Posterior vena cava (tissue), 2 donors: ENCODE measurements at regions not wholly inside any gene's neighbourhood (a gene's known extent, or its start where the extent isn't known, plus 50 kb on each side); places are given as distances from the start of the nearest gene placed in this dataset.

Experiments
- DNase-seq: peaks from one replicate; pipeline ENCODE4 v3.0.0-alpha.2; 2020; ENCODE audit warnings: low spot score
- intact Hi-C, 2 donors: fragments of 100-400 bp; cut with DNase I; formaldehyde crosslinking; loops; one replicate each; pipeline versions ENCODE4 v1.14.1 to v1.14.2; 2022 to 2023
- donor health status: DM: yes; HTN: yes; CAD: no.
- donor health status: DM: yes; HTN: yes; CAD: no.

DNA sequence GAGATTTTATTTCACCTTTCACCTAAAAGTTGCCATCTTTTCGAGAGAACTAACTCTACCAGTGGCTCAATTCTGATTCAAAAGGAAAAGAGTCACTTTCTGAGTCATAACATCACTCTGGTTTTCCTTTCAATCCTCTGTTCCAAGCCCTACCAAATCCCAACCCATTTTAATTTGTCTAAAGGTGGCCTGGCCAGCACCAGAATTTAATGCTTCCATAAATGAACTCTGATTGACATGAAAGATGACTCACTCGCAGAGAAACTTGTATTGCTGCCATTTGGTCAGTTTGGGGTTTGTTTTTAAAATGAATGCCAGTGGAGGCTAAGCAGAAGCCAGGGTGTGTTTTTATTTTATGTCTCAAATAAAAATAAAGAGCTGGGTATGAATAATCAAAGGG, 117.4 kb upstream of the SOX5 start:
- no peak for DNase-seq
- intact Hi-C loops, result no loop called here

DNA sequence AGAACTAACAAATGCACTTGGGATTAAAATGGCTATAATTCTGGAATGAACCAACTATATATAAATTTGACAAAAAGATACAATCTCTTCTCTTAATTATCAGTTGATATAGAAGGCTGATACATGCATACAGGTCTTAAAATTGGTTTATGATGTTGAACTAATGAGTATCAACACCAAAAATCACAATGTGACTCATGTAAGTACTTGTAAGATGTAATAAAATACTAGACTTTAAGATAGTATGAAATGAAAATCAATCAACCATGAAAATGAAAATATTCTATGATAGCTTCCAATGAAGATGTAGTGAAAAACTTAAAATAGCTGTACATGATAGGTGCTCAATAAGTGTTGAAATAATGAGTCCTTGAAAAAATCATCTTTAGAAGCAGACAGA, 116.6 kb upstream of the SOX5 start:
- no peak for DNase-seq
- intact Hi-C loops, result no loop called here

DNA sequence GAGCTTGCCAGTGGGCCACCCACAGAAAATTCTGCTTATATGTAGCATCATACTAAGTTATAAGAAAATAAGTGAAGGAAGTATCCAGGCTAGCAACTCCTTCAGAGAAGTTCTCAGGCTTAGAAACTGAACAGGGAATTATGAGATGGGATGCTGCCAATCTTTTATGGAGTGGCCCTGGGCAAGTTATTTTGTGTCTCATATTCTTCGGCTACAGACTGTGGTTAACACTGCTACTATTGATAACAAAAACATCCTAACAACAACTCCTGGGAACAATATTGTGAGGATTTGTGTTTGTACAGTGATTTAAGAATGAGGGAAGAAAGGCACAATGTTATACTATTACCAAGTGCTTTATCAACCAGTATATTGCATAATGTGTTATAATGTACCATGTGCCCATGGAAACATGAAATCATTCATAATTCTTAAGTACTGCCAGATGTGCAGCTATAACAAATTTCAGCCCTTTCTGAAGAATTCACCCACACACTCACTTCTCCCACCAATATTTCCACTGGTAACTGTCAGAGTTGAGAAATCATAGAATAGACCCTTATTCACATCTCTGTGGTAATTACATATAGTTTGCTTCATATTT, 113.3 kb upstream of the SOX5 start:
- intact Hi-C loops, result no loop called here
- no peak for DNase-seq

DNA sequence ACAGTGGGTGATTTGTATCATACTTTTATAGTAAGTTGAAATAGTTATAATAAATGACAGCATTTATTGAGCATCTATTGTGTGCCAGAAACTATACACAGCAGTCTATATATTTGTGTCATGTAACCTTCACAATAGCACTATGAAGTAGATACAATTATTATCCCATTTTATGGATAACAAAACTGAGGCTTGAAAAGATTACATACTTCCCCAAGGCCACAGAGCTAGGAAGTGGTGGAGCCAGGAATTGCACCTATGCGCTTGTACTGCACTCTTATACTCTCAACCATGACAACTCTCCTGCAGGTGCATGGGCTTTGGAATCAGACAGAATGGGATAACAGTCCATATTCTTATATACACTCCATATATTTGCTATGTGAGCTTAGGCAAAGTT, 110.6 kb upstream of the SOX5 start:
- intact Hi-C loops, result no loop called here
- no peak for DNase-seq

DNA sequence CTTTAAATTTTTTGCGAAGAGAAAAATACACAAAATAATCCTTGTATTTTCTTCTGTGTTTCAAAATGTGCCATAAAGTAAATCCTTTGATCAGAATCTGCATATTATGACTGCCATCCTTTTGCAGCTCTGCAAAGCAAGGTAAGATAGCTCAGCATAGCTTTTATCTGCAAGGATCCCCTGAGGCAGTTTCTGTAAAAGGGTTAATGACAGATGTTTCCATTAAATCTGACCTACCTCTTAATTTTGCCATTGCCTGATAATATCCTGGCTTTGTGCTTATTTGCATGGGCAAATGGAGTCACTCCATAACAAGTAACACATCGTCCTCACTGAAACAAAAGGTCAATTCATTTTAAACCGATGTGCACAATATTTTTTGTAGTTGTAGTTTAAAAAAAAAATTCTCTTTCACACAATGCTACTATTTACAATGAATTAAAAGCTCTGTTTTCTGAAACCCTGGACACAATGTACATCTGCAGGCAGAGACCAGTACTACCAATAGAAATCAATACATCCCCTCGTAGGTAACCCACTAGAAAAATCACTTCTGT, 108.5 kb upstream of the SOX5 start:
- no peak for DNase-seq
- intact Hi-C loops, result no loop called here

DNA sequence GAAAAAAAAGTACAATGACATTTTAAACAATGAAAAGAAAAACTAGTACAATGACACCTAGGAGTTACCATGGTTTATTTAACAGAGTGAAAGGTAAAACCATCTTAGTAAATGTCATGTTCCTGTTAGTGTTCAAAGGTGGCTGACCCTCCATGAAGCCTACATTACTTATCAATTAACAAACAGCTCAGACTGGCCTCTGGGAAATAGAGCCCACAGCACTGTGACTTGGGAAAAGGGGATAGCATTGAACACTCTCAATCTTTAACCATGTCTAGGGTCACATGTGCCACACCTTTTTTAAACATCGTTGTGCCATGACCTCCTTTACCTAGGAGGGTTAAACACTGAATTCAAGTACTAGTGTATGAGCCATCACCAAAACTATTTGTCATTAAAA, 106.3 kb upstream of the SOX5 start:
- intact Hi-C loops, result no loop called here
- DNase-seq, result no peak

DNA sequence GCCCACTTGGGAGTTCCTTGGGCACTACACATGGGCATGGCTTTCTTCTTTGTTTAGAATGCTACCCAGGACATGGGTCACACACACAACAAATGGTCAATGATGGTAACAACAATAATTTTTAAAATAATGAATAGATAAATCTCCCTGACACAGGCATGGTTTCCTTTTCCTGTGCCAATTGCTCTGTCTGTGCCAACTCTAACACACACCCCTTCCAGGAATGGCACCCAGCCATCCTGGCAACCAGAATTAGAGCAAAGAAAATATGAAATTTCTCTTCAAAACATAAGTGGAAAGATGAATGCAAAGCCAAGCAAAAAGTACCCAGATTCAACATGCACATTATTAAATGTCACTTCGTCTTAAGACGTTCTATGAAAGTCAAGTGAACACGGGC, 104.9 kb upstream of the SOX5 start:
- intact Hi-C loops, result no loop called here
- no peak for DNase-seq

DNA sequence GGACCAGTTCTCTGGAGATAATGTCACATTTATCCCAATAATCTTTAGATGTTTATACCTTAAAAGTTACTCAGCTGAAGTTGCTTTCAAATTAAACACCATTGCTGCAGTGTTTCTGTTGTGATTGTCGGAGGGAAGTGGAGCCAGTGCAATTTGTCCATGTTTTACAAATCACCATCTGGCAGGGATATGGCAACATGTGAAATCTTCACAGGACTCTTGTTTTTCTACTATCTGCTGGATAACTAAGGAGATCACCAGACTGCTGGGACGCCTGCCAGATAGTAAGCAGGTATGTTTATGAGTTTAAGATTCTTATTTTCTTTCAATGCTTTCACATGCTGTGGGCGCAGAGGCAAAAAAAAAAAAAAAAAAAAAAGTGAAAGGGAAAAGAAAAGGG, 100.3 kb upstream of the SOX5 start:
- DNase-seq, result no peak
- intact Hi-C loops, result no loop called here

DNA sequence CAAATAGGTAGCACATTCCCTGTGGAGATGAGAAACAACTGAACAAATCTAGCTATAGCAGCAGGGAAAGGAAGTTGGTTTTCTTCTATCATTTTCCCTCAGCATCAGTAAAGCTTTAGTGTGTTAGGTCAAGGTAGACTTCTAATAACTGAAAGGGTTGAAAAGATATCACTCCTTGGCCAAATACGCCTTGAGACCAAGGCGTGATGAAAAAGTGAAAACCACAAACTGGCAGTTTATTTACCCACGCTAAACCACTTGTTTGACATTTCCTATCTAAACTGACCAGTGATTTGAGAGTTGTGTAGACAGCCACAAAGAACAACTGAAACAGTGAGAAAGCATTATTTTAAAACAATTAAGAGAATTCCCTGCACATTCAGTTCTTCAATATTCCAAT, 99.6 kb upstream of the SOX5 start:
- intact Hi-C loops, result no loop called here
- no peak for DNase-seq

DNA sequence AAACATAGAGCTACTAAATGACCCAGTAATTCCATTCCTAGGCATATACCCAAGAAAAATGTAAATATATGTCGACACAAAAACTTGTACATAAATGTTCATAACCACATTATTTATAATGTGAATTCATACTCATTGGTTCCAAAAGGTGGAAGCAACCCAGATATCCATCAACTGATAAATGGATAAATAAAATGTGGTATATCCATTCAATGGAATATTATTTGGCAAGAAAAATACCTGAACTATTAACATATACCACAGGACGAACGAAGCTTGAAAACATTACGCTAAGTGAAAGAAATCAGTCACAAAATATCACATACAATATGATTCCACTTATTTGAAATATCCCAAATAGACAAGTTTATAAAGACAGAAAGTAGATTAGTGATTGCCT, 99.0 kb upstream of the SOX5 start:
- no peak for DNase-seq
- intact Hi-C loops, result no loop called here

DNA sequence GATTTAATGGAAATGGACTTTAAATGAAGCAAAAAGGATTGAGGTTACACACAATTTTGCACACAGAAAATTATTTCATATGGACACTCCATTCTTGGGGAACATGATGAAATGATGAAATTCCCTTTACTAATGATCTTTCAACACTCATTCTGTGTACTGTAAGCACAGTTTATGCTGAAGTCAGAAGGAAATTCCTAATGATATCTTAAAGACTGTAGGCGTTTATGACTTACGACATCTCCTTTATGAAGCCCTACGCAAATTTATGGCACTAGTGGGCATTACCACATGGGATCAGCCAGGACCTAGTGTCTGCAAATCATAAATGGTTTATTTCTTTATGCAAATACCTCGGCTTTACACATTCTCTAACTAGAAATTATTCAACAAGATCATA, 97.9 kb upstream of the SOX5 start:
- intact Hi-C loops, result no loop called here
- no peak for DNase-seq

DNA sequence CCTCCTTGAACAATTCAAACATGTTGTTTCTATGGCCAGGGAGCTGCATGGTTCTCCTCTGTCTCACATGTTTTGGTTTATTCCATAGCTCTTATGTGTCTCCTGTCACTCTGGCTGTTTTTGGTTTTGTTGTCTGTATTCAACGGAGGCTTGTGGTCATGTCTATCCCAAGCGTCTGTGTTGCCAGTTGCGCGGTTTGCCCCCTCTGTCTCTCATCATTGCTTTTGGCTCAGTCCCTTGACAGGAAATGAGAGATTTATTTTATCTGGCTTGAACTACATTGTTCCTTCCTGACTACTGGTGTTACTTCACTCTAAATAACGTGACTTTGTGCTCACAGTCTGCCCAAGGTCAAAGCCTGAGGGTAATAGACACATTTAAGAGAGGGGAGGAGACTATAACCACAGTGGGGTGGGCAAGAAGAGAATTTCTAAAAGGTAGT, 96.4 kb upstream of the SOX5 start:
- DNase-seq, result no peak
- intact Hi-C loops, result no loop called here

DNA sequence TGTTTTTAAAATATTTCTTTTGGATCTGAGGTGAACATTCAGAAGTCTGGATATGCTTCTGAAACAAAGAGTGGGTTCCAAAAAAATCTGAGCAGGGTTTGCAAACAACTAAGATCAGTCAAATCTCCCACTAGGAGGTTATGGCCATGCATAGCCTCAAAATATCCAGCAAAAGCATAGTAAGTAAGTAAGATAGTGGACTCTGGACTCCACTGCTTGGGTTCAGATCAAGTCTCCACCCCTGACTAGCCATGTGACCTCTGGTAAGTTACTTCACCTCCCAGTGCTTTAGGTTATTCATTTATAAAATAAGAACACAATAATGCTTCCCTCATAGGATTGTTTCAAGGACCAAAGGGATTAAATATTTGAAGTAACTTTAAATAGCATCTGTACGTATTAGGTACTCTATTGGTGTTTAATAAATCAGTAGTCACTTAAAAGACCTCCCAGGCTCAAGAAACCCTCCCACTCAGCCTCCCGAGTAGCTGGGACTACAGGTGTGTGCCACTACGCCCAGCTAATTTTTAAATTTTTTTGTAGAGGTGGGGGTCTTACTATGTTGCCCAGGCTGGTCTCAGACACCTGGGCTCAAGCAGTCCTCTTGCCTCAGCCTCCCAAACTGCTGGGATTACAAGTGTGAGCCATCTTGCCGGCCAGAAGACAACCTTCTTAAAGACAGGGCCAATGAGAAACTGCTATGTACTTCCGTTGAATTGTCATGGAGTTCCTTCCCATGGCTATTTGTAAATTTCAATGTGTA, 95.7 kb upstream of the SOX5 start:
- intact Hi-C loops, result no loop called here
- DNase-seq, result no peak

DNA sequence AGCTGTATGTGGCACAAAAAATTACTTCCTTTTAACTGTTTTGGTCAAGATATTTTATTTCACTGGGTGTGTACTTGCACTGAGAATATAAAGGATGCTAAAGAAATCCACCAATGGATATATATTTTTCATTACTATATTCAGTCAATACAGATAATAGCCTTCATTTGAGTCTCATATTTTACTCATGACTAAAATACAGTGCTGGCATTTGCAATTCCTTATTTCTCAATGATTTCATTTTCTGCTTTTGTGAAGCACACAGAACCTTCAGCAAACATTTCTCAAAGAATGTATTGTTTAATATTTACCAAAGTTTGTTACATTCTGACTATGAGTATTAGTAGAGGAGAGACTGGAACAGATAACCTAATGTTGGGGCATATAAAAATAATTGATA, 93.2 kb upstream of the SOX5 start:
- no peak for DNase-seq

DNA sequence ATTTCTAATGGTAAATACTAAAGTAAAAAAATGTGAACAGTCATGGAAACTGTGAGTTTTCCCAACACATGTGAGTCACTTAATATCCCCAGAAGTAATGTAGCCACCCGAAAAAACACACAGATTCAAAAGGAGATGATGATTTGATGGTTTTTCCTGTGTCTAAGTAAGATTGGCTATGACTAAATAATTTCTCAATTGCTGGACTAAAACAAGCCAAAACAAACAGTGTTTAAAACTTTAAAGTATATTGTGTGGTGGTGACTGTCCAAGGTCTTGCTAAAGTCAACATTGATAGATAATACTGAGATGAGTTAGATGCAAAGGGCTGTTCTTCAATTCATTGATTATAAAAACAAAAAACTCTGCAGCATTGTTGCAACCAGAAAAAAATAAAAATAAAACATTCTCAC, 89.6 kb upstream of the SOX5 start:
- intact Hi-C loops, result no loop called here
- DNase-seq, result no peak

More for the DNA sequence above, 93.2 kb upstream of the SOX5 start:
- intact Hi-C loops, result no loop called here

DNA sequence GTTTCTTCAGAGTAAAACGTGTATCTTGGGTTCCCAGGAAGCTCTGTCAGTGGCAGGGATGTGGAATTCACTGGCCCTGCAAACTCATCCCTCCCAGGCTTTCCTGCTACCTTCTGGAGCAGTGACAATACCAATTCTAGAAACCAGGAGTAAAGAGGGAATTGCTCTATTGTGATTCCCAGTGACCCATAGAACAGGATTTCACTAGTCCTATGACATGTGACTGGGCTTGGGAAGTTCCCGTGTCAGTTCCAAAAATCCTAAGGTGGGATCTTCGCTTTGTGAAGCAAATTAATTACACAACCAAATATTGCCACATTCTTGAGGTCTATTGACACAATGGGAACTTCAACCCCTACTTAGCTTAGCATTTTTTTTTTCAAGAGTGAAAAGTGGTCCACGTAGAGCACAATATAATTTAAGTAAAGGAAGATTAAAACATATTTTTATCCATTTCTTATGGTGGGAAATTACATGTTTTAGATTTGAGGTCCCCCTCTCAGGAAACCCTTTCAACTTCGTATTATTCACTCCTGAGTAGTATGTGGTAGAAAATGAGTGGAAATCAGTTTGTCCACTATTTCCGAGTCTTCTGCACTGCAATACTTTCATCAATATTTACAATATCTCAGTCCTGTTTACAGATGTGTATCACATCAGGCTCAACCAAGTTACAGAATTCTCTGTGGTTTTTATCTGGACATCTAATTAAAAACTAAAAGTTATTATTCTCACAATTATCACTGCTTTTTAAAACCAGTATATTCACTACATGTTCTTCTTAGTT, 88.9 kb upstream of the SOX5 start:
- intact Hi-C loops, result no loop called here
- no peak for DNase-seq

DNA sequence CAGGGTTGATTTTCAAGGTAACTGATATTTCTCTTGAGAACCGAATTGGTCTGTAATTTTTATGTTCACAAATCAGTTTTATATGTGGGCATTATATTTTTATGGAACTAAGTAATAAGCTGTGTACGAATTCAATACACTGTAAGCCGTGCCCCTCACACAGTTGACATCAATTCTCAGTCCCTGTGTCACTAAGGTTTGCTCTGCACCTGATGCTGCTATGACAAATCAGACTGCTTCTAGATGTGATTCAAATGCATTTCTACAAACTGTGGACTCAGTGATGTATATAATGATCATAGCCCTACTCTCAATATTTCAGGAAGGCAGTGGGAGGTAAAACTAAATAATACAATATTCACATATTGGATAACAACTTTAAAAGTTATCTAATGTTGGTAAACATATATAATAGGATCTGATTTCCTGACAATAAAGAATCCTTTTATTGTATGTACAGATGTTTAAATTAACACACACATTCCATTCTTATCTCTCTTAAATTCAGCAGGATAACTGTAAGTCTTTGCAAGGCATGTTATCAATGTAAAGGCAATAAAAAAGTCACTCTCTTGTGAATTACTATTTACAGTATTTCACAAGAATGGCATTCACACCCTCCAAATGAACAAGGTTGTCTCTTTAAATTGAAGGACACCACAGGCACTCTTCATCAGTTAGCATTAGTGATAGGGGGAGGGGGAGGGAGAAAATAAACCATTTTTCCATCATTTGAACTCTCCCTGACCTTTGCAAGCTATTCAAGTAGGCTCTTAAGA, 87.2 kb upstream of the SOX5 start:
- no peak for DNase-seq
- intact Hi-C loops, result no loop called here

DNA sequence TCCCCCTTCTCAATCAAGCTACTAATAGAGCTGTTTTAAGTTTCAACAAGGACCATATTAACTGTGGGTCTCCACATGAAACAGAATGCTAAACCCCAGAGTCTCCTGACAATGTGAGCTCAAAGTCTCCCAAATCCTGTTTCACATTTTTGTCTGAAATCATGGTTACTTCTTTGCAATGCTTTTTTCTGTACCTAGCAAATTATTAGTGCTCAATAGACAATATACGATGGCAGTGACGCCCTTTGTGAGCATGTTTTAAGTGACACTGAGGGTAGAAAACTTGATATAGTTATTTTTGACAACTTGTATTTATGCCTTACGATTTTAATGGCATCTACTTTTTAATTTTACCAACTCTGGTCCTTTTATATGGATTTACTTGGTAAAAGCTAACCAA, 85.4 kb upstream of the SOX5 start:
- intact Hi-C loops, result no loop called here
- no peak for DNase-seq

DNA sequence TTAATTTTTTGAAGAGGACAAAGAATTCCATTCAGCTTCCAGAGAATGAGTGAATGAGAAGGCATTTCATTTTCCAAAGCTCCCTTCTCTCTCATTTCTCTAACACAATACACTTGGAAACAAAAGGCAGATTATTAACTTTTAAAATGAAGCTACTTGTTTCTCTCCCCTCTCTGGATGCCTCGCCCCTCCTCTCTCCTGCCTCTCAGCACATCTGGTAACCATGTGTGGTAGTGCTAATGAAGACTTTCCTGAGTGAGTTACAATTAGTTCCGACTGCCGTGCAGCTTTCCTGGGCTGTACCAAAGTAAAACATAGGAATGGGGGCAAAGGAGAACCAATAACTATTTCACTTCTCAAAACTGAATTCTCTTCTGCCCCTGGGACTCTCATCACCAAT, 84.7 kb upstream of the SOX5 start:
- no peak for DNase-seq
- intact Hi-C loops, result no loop called here

DNA sequence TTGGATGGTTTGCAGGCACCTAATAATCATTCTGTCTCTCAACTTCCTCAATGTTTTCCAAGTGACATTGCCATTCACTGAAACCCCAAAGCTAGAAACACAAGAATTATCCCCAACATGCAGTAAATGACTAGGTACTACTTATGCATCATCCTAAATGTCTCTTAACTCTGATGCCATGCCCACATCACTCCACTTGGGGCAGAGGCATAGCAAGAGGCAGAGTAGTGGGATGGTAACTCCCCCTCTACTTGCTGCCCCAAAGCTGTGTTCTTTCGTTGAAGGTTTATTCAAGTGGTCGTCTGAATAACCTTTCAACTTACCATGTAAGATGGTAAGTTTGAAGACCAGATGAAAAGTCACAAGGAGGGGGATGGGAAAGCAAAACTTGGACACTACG, 77.9 kb upstream of the SOX5 start:
- intact Hi-C loops, result no loop called here
- no peak for DNase-seq
